GM10266 (cell line): ENCODE measurements at regions not wholly inside any gene's neighbourhood (a gene's known extent, or its start where the extent isn't known, plus 50 kb on each side); places are given as distances from the start of the nearest gene placed in this dataset.

Experiments used
- DNase-seq: peaks from one replicate; pipeline ENCODE4 v3.0.0; 2012; ENCODE audit errors: extremely low spot score
- CTCF ChIP-seq: IDR thresholded peaks from 2 replicates; pipeline ENCODE4 v1.5.1; 2012; ENCODE audit warnings: mild to moderate bottlenecking, low read depth; ENCODE audit not compliant: control insufficient read depth, insufficient read depth; ENCODE audit errors: missing control alignments

- TF ChIP-seq CTCF = no peak
- no peak for DNase-seq
Measured at GRCh38 chr2:41985573-41986095, 62.2 kb upstream of the PKDCC start.

GRCh38 chr2:41989501-41990180, 58.2 kb upstream of the PKDCC start:
- TF ChIP-seq CTCF = no peak

GRCh38 chr2:41990245-41990644, 57.6 kb upstream of the PKDCC start:
- TF ChIP-seq CTCF = no peak
- no peak for DNase-seq

More at GRCh38 chr2:41989501-41990180, 58.2 kb upstream of the PKDCC start:
- DNase-seq = no peak

- DNase-seq = no peak
- no peak for TF ChIP-seq CTCF
Measured at GRCh38 chr2:41990688-41991087, 57.1 kb upstream of the PKDCC start.

GRCh38 chr2:41992056-41992642, 55.7 kb upstream of the PKDCC start:
- TF ChIP-seq CTCF = no peak
- DNase-seq = no peak

- no peak for TF ChIP-seq CTCF
- no peak for DNase-seq
Measured at GRCh38 chr2:41992671-41993434, 55.0 kb upstream of the PKDCC start.
